Body of pancreas (tissue), 4 donors: ENCODE measurements at regions not wholly inside any gene's neighbourhood (a gene's known extent, or its start where the extent isn't known, plus 50 kb on each side); places are given as distances from the start of the nearest gene placed in this dataset.
"Not testable (repeated sequence)": the region's sequence is repeated elsewhere in the genome, so short reads cannot be mapped to it uniquely, and the experiment has no call there.

Experiments used
- ATAC-seq: fragments of 150-250 bp; one replicate; pipeline ENCODE4 v1.9.1; 2016
- DNase-seq, 4 donors: peaks; one replicate each; pipeline ENCODE4 v3.0.0-alpha.2; 2019
- H3K27ac ChIP-seq, 4 donors: fragments of 200-600 bp; sonication (generic); 1 replicate in 3 of 4; 2 replicates in 1 of 4; pipeline versions ENCODE4 v1.5.1 to v1.6.1; 2016 to 2019; ENCODE audit warnings: mild to moderate bottlenecking in 1 of 4, mixed read lengths in 1 of 4, moderate library complexity in 1 of 4
- H3K27me3 ChIP-seq, 2 donors: fragments of 200-600 bp; sonication (generic); one replicate each; pipeline ENCODE4 v1.6.0; 2016; ENCODE audit warnings: mild to moderate bottlenecking in 1 of 2
- H3K36me3 ChIP-seq, 2 donors: fragments of 200-600 bp; sonication (generic); replicated peaks in 1 of 2; 2 replicates each; pipeline ENCODE4 v1.5.1; 2016; ENCODE audit warnings: low read depth in 2 of 2; ENCODE audit not compliant: insufficient read depth in 1 of 2
- H3K4me1 ChIP-seq: fragments of 200-600 bp; sonication (generic); one replicate; pipeline ENCODE4 v1.6.0; 2016
- H3K4me3 ChIP-seq, 2 donors: fragments of 200-600 bp; sonication (generic); 1 replicate in 1 of 2; 2 replicates in 1 of 2; pipeline ENCODE4 v1.5.1; 2016 to 2019
- H3K9me3 ChIP-seq, 3 donors: fragments of 200-600 bp; sonication (generic); 1 replicate in 2 of 3; 2 replicates in 1 of 3; pipeline ENCODE4 v1.5.1; 2016
- CTCF ChIP-seq, 7 experiments: fragments of 450-650 bp in 4 of 7; fragments of 200-600 bp in 3 of 7; sonication (generic) in 3 of 7; IDR thresholded peaks; one replicate each; pipeline ENCODE4 v1.5.1; 2016 to 2019; ENCODE audit warnings: antibody characterized with exemption in 7 of 7
- POLR2A ChIP-seq, 3 donors: fragments of 450-650 bp; IDR thresholded peaks; one replicate each; pipeline ENCODE4 v1.6.1; 2016; ENCODE audit warnings: antibody characterized with exemption in 3 of 3, mild to moderate bottlenecking in 2 of 3
- WGBS, 2 donors: methylation state at CpG; one replicate each; pipeline ENCODE4 v1.1.5; 2017; 5-methylcytosine and 5-hydroxymethylcytosine counted together
- intact Hi-C: fragments of 100-400 bp; cut with DNase I; formaldehyde crosslinking; loops from one replicate; pipeline ENCODE4 v1.15.1; 2023

- no peak for DNase-seq
- Histone ChIP-seq H3K36me3 (no peaks in the 10 kb centered on the region), H3K4me3 (no peak overlapping the region), H3K27me3 (no peaks in the 10 kb centered on the region), H3K27ac (no peak overlapping the region), H3K4me1 (no peaks in the 10 kb centered on the region), H3K9me3 (no peaks in the 10 kb centered on the region)
- intact Hi-C loops = no loop called here
- no peak for TF ChIP-seq CTCF (IDR thresholded peaks at IDR 0.05)
- no peak for TF ChIP-seq POLR2A (IDR thresholded peaks at IDR 0.05)
- no peak for ATAC-seq
- WGBS, 2 donors = 15 to 29% methylated on average over 2 of the region's 2 CpGs
Measured at GRCh38 chr6:153309651-153310050, 178.6 kb upstream of the RGS17 start.

GRCh38 chr6:153302133-153302532 lies 171.1 kb upstream of the RGS17 start:
- WGBS, 2 donors = 61 to 71% methylated on average over 8 of the region's 8 CpGs
- DNase-seq (no peak), ATAC-seq (no peak)
- H3K4me3 ChIP-seq = no peak overlapping the region
- no peaks in the 10 kb centered on the region for H3K4me1 ChIP-seq
- no peaks in the 10 kb centered on the region for H3K9me3 ChIP-seq
- intact Hi-C loops = no loop called here
- H3K27ac ChIP-seq = no peak overlapping the region
- TF ChIP-seq POLR2A (IDR thresholded peaks at IDR 0.05) (no peak), CTCF (IDR thresholded peaks at IDR 0.05) (no peak)
- no peaks in the 10 kb centered on the region for H3K36me3 ChIP-seq
- H3K27me3 ChIP-seq = no peaks in the 10 kb centered on the region

- ATAC-seq (no peak), DNase-seq (no peak)
- TF ChIP-seq CTCF (IDR thresholded peaks at IDR 0.05) (no peak), POLR2A (IDR thresholded peaks at IDR 0.05) (no peak)
- Histone ChIP-seq H3K4me3 (no peak overlapping the region), H3K36me3 (no peaks in the 10 kb centered on the region), H3K4me1 (no peaks in the 10 kb centered on the region), H3K9me3 (no peaks in the 10 kb centered on the region), H3K27me3 (no peaks in the 10 kb centered on the region), H3K27ac (no peak overlapping the region)
- intact Hi-C loops = no loop called here
- WGBS, 2 donors = 48 to 55% methylated on average over 6 of the region's 6 CpGs
Measured at GRCh38 chr6:153301602-153302001, 170.5 kb upstream of the RGS17 start.

- H3K4me3 ChIP-seq, H3K27ac ChIP-seq, intact Hi-C loops, H3K36me3 ChIP-seq, DNase-seq, H3K9me3 ChIP-seq, H3K4me1 ChIP-seq, H3K27me3 ChIP-seq, ATAC-seq: not testable (repeated sequence)
- WGBS, 2 donors = 84 to 86% methylated on average over 12 to 14 of the region's 14 CpGs
Measured at GRCh38 chr6:153282456-153282855, 151.4 kb upstream of the RGS17 start.

- ATAC-seq = no peak
- Histone ChIP-seq H3K4me1 (no peaks in the 10 kb centered on the region), H3K4me3 (no peak overlapping the region), H3K9me3 (no peaks in the 10 kb centered on the region), H3K27me3 (no peaks in the 10 kb centered on the region), H3K36me3 (no peaks in the 10 kb centered on the region), H3K27ac (no peak overlapping the region)
- intact Hi-C loops = no loop called here
- TF ChIP-seq CTCF (IDR thresholded peaks at IDR 0.05) = no peak
- TF ChIP-seq POLR2A (IDR thresholded peaks at IDR 0.05) = no peak
- WGBS, 2 donors = 52 to 70% methylated on average over 3 of the region's 3 CpGs
- DNase-seq = no peak
Measured at GRCh38 chr6:153275997-153276396, 144.9 kb upstream of the RGS17 start.
